Fibroblast of mammary gland (primary cell): ENCODE measurements at regions not wholly inside any gene's neighbourhood (a gene's known extent, or its start where the extent isn't known, plus 50 kb on each side); places are given as distances from the start of the nearest gene placed in this dataset.

Source experiments
- DNase-seq: peaks from one replicate; pipeline ENCODE4 v3.0.0-alpha.2; 2010; ENCODE audit warnings: low read depth
- H3K4me3 ChIP-seq: 2 replicates; pipeline ENCODE4 v1.5.1; 2011; ENCODE audit warnings: low read depth, mild to moderate bottlenecking, low read length, moderate library complexity; ENCODE audit not compliant: control insufficient read depth
- CTCF ChIP-seq: conservative IDR thresholded peaks from 2 replicates; pipeline ENCODE4 v1.5.1; 2011; ENCODE audit warnings: low read depth, low read length, inconsistent platforms; ENCODE audit not compliant: control insufficient read depth, insufficient read depth

GRCh38 chr6:86142326-86142725 lies 499.6 kb upstream of the SYNCRIP start:
- H3K4me3 ChIP-seq, result no peak overlapping the region
- no peak for TF ChIP-seq CTCF

GRCh38 chr6:86128130-86128814 lies 485.6 kb upstream of the SYNCRIP start:
- no peak for DNase-seq
- TF ChIP-seq CTCF, result no peak
- no peak overlapping the region for H3K4me3 ChIP-seq

More at GRCh38 chr6:86142326-86142725, 499.6 kb upstream of the SYNCRIP start:
- no peak for DNase-seq

GRCh38 chr6:86122086-86122485 lies 479.4 kb upstream of the SYNCRIP start:
- H3K4me3 ChIP-seq, result no peak overlapping the region
- no peak for DNase-seq
- no peak for TF ChIP-seq CTCF

- DNase-seq, result no peak
- no peak overlapping the region for H3K4me3 ChIP-seq
- no peak for TF ChIP-seq CTCF
Measured at GRCh38 chr6:86118271-86118670, 475.6 kb upstream of the SYNCRIP start.

GRCh38 chr6:86107985-86108384 lies 465.3 kb upstream of the SYNCRIP start:
- H3K4me3 ChIP-seq, result no peak overlapping the region
- no peak for DNase-seq
- TF ChIP-seq CTCF, result no peak

- H3K4me3 ChIP-seq, result no peak overlapping the region
- no peak for TF ChIP-seq CTCF
- DNase-seq, result no peak
Measured at GRCh38 chr6:86087954-86088353, 445.3 kb upstream of the SYNCRIP start.

- H3K4me3 ChIP-seq, result no peak overlapping the region
- no peak for TF ChIP-seq CTCF
- DNase-seq, result no peak
Measured at GRCh38 chr6:86079938-86080337, 437.3 kb upstream of the SYNCRIP start.
